ENCODE measurements at regions not wholly inside any gene's neighbourhood (a gene's known extent, or its start where the extent isn't known, plus 50 kb on each side); places are given as distances from the start of the nearest gene placed in this dataset.

- 32% methylated on average over 1 of the region's 1 CpG for WGBS (ENCODE audit: low lambda C conversion rate)
- no peak overlapping the region for H3K9ac ChIP-seq
- CTCF ChIA-PET: no interaction called here
- no peaks in the 10 kb centered on the region for H3F3A ChIP-seq (replicated peaks; ENCODE audit: insufficient read depth)
- H3K79me2 ChIP-seq (ENCODE audit: insufficient read depth): no peaks in the 10 kb centered on the region
- DNase-seq: no peak
- no peak for TF ChIP-seq GATA2 (CRISPR knock-in tag; IDR thresholded peaks at IDR 0.05)
- TF ChIP-seq EP300 (IDR thresholded peaks at IDR 0.05; ENCODE audit: borderline replicate concordance in 1 of 2, low read depth in 1 of 2, low read length in 1 of 2): no peak
- no peak for TF ChIP-seq RFX5 (IDR thresholded peaks at IDR 0.05; ENCODE audit: low read length)
- TF ChIP-seq USF2 (IDR thresholded peaks at IDR 0.05; ENCODE audit: borderline replicate concordance, low read depth, low read length): no peak
- TF ChIP-seq MEF2A (IDR thresholded peaks at IDR 0.05; ENCODE audit: borderline replicate concordance, low read depth): no peak
- no peak for TF ChIP-seq MXI1 (IDR thresholded peaks at IDR 0.05; ENCODE audit: low read depth, low read length)
- no peak for TF ChIP-seq GABPA (IDR thresholded peaks at IDR 0.05; ENCODE audit: low read depth)
- no peak for TF ChIP-seq EZH2phosphoT487 (IDR thresholded peaks at IDR 0.05; ENCODE audit: borderline replicate concordance, low read depth)
- TF ChIP-seq, protein P1, sequence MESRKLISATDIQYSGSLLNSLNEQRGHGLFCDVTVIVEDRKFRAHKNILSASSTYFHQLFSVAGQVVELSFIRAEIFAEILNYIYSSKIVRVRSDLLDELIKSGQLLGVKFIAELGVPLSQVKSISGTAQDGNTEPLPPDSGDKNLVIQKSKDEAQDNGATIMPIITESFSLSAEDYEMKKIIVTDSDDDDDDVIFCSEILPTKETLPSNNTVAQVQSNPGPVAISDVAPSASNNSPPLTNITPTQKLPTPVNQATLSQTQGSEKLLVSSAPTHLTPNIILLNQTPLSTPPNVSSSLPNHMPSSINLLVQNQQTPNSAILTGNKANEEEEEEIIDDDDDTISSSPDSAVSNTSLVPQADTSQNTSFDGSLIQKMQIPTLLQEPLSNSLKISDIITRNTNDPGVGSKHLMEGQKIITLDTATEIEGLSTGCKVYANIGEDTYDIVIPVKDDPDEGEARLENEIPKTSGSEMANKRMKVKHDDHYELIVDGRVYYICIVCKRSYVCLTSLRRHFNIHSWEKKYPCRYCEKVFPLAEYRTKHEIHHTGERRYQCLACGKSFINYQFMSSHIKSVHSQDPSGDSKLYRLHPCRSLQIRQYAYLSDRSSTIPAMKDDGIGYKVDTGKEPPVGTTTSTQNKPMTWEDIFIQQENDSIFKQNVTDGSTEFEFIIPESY (IDR thresholded peaks at IDR 0.05; ENCODE audit: borderline replicate concordance, low read depth): no peak
- TF ChIP-seq NFIC (IDR thresholded peaks at IDR 0.05; ENCODE audit: borderline replicate concordance): no peak
- no peak overlapping the region; a peak in 2 of 4 replicates for H3K27ac ChIP-seq (ENCODE audit: low read depth in 2 of 2, low read length in 1 of 2)
- no peaks in the 10 kb centered on the region for H3K9me2 ChIP-seq
- H3K9me3 ChIP-seq: no peaks in the 10 kb centered on the region
- POLR2A ChIA-PET: no interaction called here
- no peaks in the 10 kb centered on the region for H3K36me3 ChIP-seq (replicated peaks in 1 of 2; ENCODE audit: control insufficient read depth in 1 of 2, insufficient read depth in 2 of 2, low read length in 1 of 2)
- no peaks in the 10 kb centered on the region; a peak in 1 of 4 replicates for H3K4me1 ChIP-seq (ENCODE audit: control insufficient read depth in 1 of 2, insufficient read depth in 2 of 2, low read depth in 1 of 2, low read length in 1 of 2)
- H3K4me3 ChIP-seq (ENCODE audit: low read depth in 2 of 2, low read length in 1 of 2): no peak overlapping the region
- no peak overlapping the region for H2AFZ ChIP-seq (ENCODE audit: low read depth)
- no peaks in the 10 kb centered on the region for H4K20me1 ChIP-seq (ENCODE audit: insufficient read depth)
- no peaks in the 10 kb centered on the region for H3K27me3 ChIP-seq (ENCODE audit: insufficient read depth)
- H3K4me2 ChIP-seq: no peak overlapping the region
These were observed 941.4 kb upstream of the MAN1A1 start for GRCh38 chr6:120290964-120291363.

- POLR2A ChIA-PET: no interaction called here
- H3K4me1 ChIP-seq (ENCODE audit: control insufficient read depth in 1 of 2, insufficient read depth in 2 of 2, low read depth in 1 of 2, low read length in 1 of 2): peaks cover 0 to 3% of the 10 kb centered on the region in 2 experiments; a peak in 2 of 4 replicates
- TF ChIP-seq MXI1 (IDR thresholded peaks at IDR 0.05; ENCODE audit: low read depth, low read length) (no peak), RCOR1 (IDR thresholded peaks at IDR 0.05; ENCODE audit: low read length) (no peak), TEAD4 (IDR thresholded peaks at IDR 0.05; ENCODE audit: borderline replicate concordance, insufficient read depth) (no peak), EZH2phosphoT487 (IDR thresholded peaks at IDR 0.05; ENCODE audit: borderline replicate concordance, low read depth) (no peak), USF2 (IDR thresholded peaks at IDR 0.05; ENCODE audit: borderline replicate concordance, low read depth, low read length) (no peak)
- no peak overlapping the region for H2AFZ ChIP-seq (ENCODE audit: low read depth)
- H3K9ac ChIP-seq: no peak overlapping the region
- H3K9me2 ChIP-seq: no peaks in the 10 kb centered on the region
- H3K9me3 ChIP-seq: no peaks in the 10 kb centered on the region
- H3K4me3 ChIP-seq (ENCODE audit: low read depth in 2 of 2, low read length in 1 of 2): no peak overlapping the region
- DNase-seq: no peak
- no peaks in the 10 kb centered on the region for H3K79me2 ChIP-seq (ENCODE audit: insufficient read depth)
- H3K4me2 ChIP-seq: no peak overlapping the region
- CTCF ChIA-PET: interaction anchor here (1.0 kb wide), 1 partner anchor 15 kb away, joined by 3 read pairs; no protein-coding TSS in a partner anchor
- no peaks in the 10 kb centered on the region for H3K36me3 ChIP-seq (replicated peaks in 1 of 2; ENCODE audit: control insufficient read depth in 1 of 2, insufficient read depth in 2 of 2, low read length in 1 of 2)
- H3F3A ChIP-seq (replicated peaks; ENCODE audit: insufficient read depth): no peaks in the 10 kb centered on the region
- H4K20me1 ChIP-seq (ENCODE audit: insufficient read depth): no peaks in the 10 kb centered on the region
- no peaks in the 10 kb centered on the region for H3K27me3 ChIP-seq (ENCODE audit: insufficient read depth)
- H3K27ac ChIP-seq (ENCODE audit: low read depth in 2 of 2, low read length in 1 of 2): no peak overlapping the region
- WGBS (ENCODE audit: low lambda C conversion rate): 43% methylated on average over 2 of the region's 2 CpGs
These were observed 932.4 kb upstream of the MAN1A1 start for GRCh38 chr6:120282005-120282404.
